MM.1S (cell line): ENCODE measurements at regions not wholly inside any gene's neighbourhood (a gene's known extent, or its start where the extent isn't known, plus 50 kb on each side); places are given as distances from the start of the nearest gene placed in this dataset.
"Not testable (repeated sequence)": the region's sequence is repeated elsewhere in the genome, so short reads cannot be mapped to it uniquely, and the experiment has no call there.

Source experiments
- EZH2 ChIP-seq: fragments of 300-600 bp; sonication (generic); optimal IDR thresholded peaks from 2 replicates; pipeline ENCODE3; 2017; ENCODE audit warnings: low read depth, mild to moderate bottlenecking, antibody characterized with exemption, low read length, mixed read lengths
- EZH2phosphoT487 ChIP-seq: fragments of 300-600 bp; sonication (generic); IDR thresholded peaks from 2 replicates; pipeline ENCODE4 v1.6.1; 2018; ENCODE audit warnings: antibody characterized with exemption, low read length
- TF ChIP-seq, protein P1 (sequence below): fragments of 300-600 bp; sonication (generic); IDR thresholded peaks from 2 replicates; pipeline ENCODE4 v1.5.1; 2016; ENCODE audit warnings: antibody characterized with exemption, low read length, mixed read lengths

DNA sequence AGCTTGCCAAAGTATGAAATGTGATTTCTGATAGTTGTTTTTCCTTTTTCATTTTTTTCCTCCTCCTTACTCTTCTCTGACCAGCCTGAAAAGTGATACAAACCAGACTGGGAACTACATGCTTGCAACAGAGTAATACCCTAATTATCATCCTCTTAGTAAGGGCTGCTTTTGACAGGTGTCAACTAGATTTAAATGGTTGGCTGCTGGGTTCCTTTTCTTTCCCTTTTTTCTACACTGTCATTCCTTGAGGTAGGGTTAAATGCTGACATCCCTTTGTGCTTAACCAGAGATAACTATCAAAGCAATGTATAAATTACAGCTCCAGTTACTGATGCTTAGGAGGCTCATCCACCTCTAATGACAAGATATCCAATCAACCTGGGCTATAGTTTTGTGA lies 598.8 kb downstream of the TTLL7 start:
- TF ChIP-seq, protein P1, sequence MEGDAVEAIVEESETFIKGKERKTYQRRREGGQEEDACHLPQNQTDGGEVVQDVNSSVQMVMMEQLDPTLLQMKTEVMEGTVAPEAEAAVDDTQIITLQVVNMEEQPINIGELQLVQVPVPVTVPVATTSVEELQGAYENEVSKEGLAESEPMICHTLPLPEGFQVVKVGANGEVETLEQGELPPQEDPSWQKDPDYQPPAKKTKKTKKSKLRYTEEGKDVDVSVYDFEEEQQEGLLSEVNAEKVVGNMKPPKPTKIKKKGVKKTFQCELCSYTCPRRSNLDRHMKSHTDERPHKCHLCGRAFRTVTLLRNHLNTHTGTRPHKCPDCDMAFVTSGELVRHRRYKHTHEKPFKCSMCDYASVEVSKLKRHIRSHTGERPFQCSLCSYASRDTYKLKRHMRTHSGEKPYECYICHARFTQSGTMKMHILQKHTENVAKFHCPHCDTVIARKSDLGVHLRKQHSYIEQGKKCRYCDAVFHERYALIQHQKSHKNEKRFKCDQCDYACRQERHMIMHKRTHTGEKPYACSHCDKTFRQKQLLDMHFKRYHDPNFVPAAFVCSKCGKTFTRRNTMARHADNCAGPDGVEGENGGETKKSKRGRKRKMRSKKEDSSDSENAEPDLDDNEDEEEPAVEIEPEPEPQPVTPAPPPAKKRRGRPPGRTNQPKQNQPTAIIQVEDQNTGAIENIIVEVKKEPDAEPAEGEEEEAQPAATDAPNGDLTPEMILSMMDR, result not testable (repeated sequence)
- TF ChIP-seq EZH2, EZH2phosphoT487: not testable (repeated sequence)
